ENCODE measurements at regions not wholly inside any gene's neighbourhood (a gene's known extent, or its start where the extent isn't known, plus 50 kb on each side); places are given as distances from the start of the nearest gene placed in this dataset.

DNA sequence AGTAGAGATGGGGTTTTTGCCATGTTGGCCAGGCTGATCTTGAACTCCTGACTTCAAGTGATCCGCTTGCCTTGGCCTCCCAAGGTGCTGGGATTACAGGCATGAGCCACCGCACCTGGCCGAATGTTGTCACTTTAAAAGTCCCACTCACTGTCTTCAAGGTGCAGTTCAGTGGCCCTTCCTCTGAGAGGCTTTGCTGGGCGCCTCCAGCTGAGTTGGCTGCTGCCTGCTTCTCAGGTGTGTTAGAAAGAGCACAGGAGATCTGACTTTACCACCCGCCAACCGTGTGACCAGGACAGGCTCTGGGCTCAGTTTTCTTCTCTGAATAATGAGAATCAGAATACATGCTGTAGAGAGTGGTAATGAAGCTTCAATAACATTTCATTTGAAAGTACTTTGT is 207.4 kb downstream of the CEP135 start:
- H3K27ac Mint-ChIP-seq (ENCODE audit: low read depth, unreplicated experiment): no peak overlapping the region
- intact Hi-C loops (cut with micrococcal nuclease): no loop called here
- no peak for DNase-seq (ENCODE audit: unreplicated experiment)
- H3K4me1 Mint-ChIP-seq (ENCODE audit: insufficient read depth, unreplicated experiment): no peaks in the 10 kb centered on the region
- POLR2A ChIA-PET: no interaction called here
- TF ChIP-seq, protein P1, sequence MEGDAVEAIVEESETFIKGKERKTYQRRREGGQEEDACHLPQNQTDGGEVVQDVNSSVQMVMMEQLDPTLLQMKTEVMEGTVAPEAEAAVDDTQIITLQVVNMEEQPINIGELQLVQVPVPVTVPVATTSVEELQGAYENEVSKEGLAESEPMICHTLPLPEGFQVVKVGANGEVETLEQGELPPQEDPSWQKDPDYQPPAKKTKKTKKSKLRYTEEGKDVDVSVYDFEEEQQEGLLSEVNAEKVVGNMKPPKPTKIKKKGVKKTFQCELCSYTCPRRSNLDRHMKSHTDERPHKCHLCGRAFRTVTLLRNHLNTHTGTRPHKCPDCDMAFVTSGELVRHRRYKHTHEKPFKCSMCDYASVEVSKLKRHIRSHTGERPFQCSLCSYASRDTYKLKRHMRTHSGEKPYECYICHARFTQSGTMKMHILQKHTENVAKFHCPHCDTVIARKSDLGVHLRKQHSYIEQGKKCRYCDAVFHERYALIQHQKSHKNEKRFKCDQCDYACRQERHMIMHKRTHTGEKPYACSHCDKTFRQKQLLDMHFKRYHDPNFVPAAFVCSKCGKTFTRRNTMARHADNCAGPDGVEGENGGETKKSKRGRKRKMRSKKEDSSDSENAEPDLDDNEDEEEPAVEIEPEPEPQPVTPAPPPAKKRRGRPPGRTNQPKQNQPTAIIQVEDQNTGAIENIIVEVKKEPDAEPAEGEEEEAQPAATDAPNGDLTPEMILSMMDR (IDR thresholded peaks at IDR 0.05; ENCODE audit: unreplicated experiment): no peak
- no TSS peak for BruUV-seq (replicated peaks)
- CTCF ChIA-PET: interaction anchor here (1.0 kb wide), 1 partner anchor 23 kb away, joined by 3 read pairs; no protein-coding TSS in a partner anchor
- H3K9me3 Mint-ChIP-seq (ENCODE audit: unreplicated experiment): no peaks in the 10 kb centered on the region
- no peaks in the 10 kb centered on the region for H3K27me3 Mint-ChIP-seq (ENCODE audit: insufficient read depth, unreplicated experiment)
- H3K36me3 Mint-ChIP-seq (ENCODE audit: insufficient read depth, unreplicated experiment): no peaks in the 10 kb centered on the region
- no peak overlapping the region for H3K4me3 Mint-ChIP-seq (ENCODE audit: unreplicated experiment)

DNA sequence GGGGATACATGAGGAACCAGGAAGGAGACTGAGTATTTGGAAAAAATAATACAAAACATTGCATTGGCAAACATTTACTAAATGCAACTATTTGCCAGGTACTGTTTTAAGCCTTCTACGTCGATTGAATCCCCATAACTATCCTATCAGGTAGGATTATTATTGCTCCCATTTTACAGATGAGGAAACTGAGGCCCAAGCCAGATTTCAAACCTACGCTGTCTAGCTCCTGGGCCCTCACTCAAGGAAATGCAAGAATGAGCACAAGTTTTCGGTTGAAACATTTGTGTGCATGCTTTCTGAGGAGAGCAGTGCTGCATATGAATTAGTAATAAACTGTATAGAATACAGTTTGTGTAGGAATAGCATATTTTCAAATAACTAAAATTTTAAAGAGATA is 206.7 kb downstream of the CEP135 start:
- CTCF ChIA-PET: no interaction called here
- Mint-ChIP-seq H3K27ac (ENCODE audit: low read depth, unreplicated experiment) (no peak overlapping the region), H3K4me1 (ENCODE audit: insufficient read depth, unreplicated experiment) (no peaks in the 10 kb centered on the region), H3K9me3 (ENCODE audit: unreplicated experiment) (no peaks in the 10 kb centered on the region), H3K36me3 (ENCODE audit: insufficient read depth, unreplicated experiment) (no peaks in the 10 kb centered on the region), H3K27me3 (ENCODE audit: insufficient read depth, unreplicated experiment) (no peaks in the 10 kb centered on the region), H3K4me3 (ENCODE audit: unreplicated experiment) (no peak overlapping the region)
- intact Hi-C loops (cut with micrococcal nuclease): no loop called here
- POLR2A ChIA-PET: no interaction called here
- DNase-seq (ENCODE audit: unreplicated experiment): no peak
- no TSS peak for BruUV-seq (replicated peaks)
- TF ChIP-seq, protein P1 (IDR thresholded peaks at IDR 0.05; ENCODE audit: unreplicated experiment): no peak

- no TSS peak for BruUV-seq (replicated peaks)
- H3K36me3 Mint-ChIP-seq (ENCODE audit: insufficient read depth, unreplicated experiment): no peaks in the 10 kb centered on the region
- H3K4me3 Mint-ChIP-seq (ENCODE audit: unreplicated experiment): no peak overlapping the region
- TF ChIP-seq, protein P1 (IDR thresholded peaks at IDR 0.05; ENCODE audit: unreplicated experiment): no peak
- no peaks in the 10 kb centered on the region for H3K27me3 Mint-ChIP-seq (ENCODE audit: insufficient read depth, unreplicated experiment)
- no peak for DNase-seq (ENCODE audit: unreplicated experiment)
- peaks cover 5% of the 10 kb centered on the region for H3K4me1 Mint-ChIP-seq (ENCODE audit: insufficient read depth, unreplicated experiment)
- no peak overlapping the region for H3K27ac Mint-ChIP-seq (ENCODE audit: low read depth, unreplicated experiment)
- no peaks in the 10 kb centered on the region for H3K9me3 Mint-ChIP-seq (ENCODE audit: unreplicated experiment)
- CTCF ChIA-PET: no interaction called here
- intact Hi-C loops (cut with micrococcal nuclease): no loop called here
- POLR2A ChIA-PET: no interaction called here
Observed at GRCh38 chr4:56149591-56149990, 200.8 kb downstream of the CEP135 start.

- POLR2A ChIA-PET: interaction anchor here (0.8 kb wide), 1 partner anchor 61 kb away, joined by 3 read pairs; no protein-coding TSS in a partner anchor
- Mint-ChIP-seq H3K4me3 (ENCODE audit: unreplicated experiment) (no peak overlapping the region), H3K27ac (ENCODE audit: low read depth, unreplicated experiment) (no peak overlapping the region), H3K4me1 (ENCODE audit: insufficient read depth, unreplicated experiment) (peaks cover 5% of the 10 kb centered on the region), H3K27me3 (ENCODE audit: insufficient read depth, unreplicated experiment) (no peaks in the 10 kb centered on the region), H3K9me3 (ENCODE audit: unreplicated experiment) (no peaks in the 10 kb centered on the region), H3K36me3 (ENCODE audit: insufficient read depth, unreplicated experiment) (no peaks in the 10 kb centered on the region)
- TF ChIP-seq, protein P1 (IDR thresholded peaks at IDR 0.05; ENCODE audit: unreplicated experiment): no peak
- CTCF ChIA-PET: interaction anchor here (0.7 kb wide), 1 partner anchor 12 kb away, joined by 3 read pairs; no protein-coding TSS in a partner anchor
- intact Hi-C loops (cut with micrococcal nuclease): no loop called here
- DNase-seq (ENCODE audit: unreplicated experiment): peak; percentile 16
- BruUV-seq (replicated peaks): no TSS peak
Observed at GRCh38 chr4:56148428-56148827, 199.7 kb downstream of the CEP135 start.
